GM23248 (cell line): ENCODE measurements at regions not wholly inside any gene's neighbourhood (a gene's known extent, or its start where the extent isn't known, plus 50 kb on each side); places are given as distances from the start of the nearest gene placed in this dataset.

ENCODE experiments used
- EZH2 ChIP-seq: fragments of 200-600 bp; sonication (generic); IDR thresholded peaks from 2 replicates; pipeline ENCODE4 v1.6.1; 2018; ENCODE audit warnings: antibody characterized with exemption, mild to moderate bottlenecking; ENCODE audit not compliant: insufficient read depth, poor library complexity, severe bottlenecking
- EZH2phosphoT487 ChIP-seq: fragments of 200-600 bp; sonication (generic); IDR thresholded peaks from 2 replicates; pipeline ENCODE4 v1.6.1; 2018; ENCODE audit warnings: antibody characterized with exemption, moderate library complexity, mild to moderate bottlenecking, low read depth; ENCODE audit not compliant: insufficient read depth

DNA sequence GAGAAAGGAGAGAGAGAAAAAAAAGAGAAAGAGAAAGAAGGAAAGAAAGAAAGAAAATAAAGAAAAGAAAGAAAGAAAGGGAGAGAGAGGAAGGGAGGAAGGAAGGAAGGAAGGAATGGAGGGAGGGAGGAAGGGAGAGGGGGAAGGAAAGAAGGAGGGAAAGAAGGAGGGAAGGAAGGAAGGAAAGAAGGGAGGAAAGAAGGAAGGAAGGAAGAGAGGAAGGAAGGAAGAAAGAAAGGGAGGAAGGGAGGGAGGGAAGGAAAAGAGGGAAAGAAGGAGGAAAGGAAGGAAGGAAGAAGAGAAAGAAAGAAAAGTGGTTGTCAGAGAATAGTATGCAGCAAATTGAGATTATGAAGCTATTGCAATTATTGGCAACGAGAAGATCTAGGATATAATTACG, 49.9 kb upstream of the NIPBL start:
- TF ChIP-seq EZH2 (no peak), EZH2phosphoT487 (no peak)
